NCI-H345 treated with DMSO at 0.1 percent for 48 hours (cell line): ENCODE measurements at regions not wholly inside any gene's neighbourhood (a gene's known extent, or its start where the extent isn't known, plus 50 kb on each side); places are given as distances from the start of the nearest gene placed in this dataset.
A peak's percentile ranks its signal among the peaks of the same experiment; 100 is the strongest.

Experiments used
- DNase-seq: peaks from one replicate; lab custom pipeline; 2025; ENCODE audit not compliant: unreplicated experiment; lab: John Stamatoyannopoulos, UW

- no peak for DNase-seq
Measured at GRCh38 chr10:91035650-91036292, 114.9 kb upstream of the ANKRD1 start.

GRCh38 chr10:91036807-91037411, 116.0 kb upstream of the ANKRD1 start:
- no peak for DNase-seq

- DNase-seq: no peak
Measured at GRCh38 chr10:91038971-91039370, 118.1 kb upstream of the ANKRD1 start.

- DNase-seq: no peak
Measured at GRCh38 chr10:91040343-91040742, 119.5 kb upstream of the ANKRD1 start.

- no peak for DNase-seq
Measured at GRCh38 chr10:91042069-91042468, 121.2 kb upstream of the ANKRD1 start.

GRCh38 chr10:91043173-91043910, 122.5 kb upstream of the ANKRD1 start:
- DNase-seq: no peak

GRCh38 chr10:91046869-91047268, 126.0 kb upstream of the ANKRD1 start:
- DNase-seq: no peak

GRCh38 chr10:91048380-91048779, 127.5 kb upstream of the ANKRD1 start:
- DNase-seq: no peak

- DNase-seq: no peak
Measured at GRCh38 chr10:91049296-91049987, 128.6 kb upstream of the ANKRD1 start.

- no peak for DNase-seq
Measured at GRCh38 chr10:91049988-91050360, 129.1 kb upstream of the ANKRD1 start.

- no peak for DNase-seq
Measured at GRCh38 chr10:91050371-91051034, 129.6 kb upstream of the ANKRD1 start.

- DNase-seq: no peak
Measured at GRCh38 chr10:91051829-91052228, 130.9 kb upstream of the ANKRD1 start.

- DNase-seq: no peak
Measured at GRCh38 chr10:91054325-91054724, 133.4 kb upstream of the ANKRD1 start.

GRCh38 chr10:91061187-91061586, 140.3 kb upstream of the ANKRD1 start:
- no peak for DNase-seq

GRCh38 chr10:91061608-91062007, 140.7 kb upstream of the ANKRD1 start:
- no peak for DNase-seq

GRCh38 chr10:91062091-91062490, 141.2 kb upstream of the ANKRD1 start:
- DNase-seq: no peak

- DNase-seq: no peak
Measured at GRCh38 chr10:91071786-91072185, 148.7 kb upstream of the PCGF5 start.

- DNase-seq: no peak
Measured at GRCh38 chr10:91073286-91073979, 147.0 kb upstream of the PCGF5 start.

- no peak for DNase-seq
Measured at GRCh38 chr10:91076991-91077548, 143.4 kb upstream of the PCGF5 start.

- peak; percentile 9 for DNase-seq
Measured at GRCh38 chr10:91077549-91078071, 142.9 kb upstream of the PCGF5 start.
